ENCODE measurements at regions not wholly inside any gene's neighbourhood (a gene's known extent, or its start where the extent isn't known, plus 50 kb on each side); places are given as distances from the start of the nearest gene placed in this dataset.
A peak's percentile ranks its signal among the peaks of the same experiment; 100 is the strongest.
"Not testable (repeated sequence)": the region's sequence is repeated elsewhere in the genome, so short reads cannot be mapped to it uniquely, and the experiment has no call there.

GRCh38 chr9:109665736-109666135 lies 114.3 kb upstream of the PALM2AKAP2 start:
- DNase-seq (ENCODE audit: low spot score), result not testable (repeated sequence)

- peak; percentile 20 for DNase-seq (ENCODE audit: low spot score)
Measured at GRCh38 chr9:109681301-109681700, 98.7 kb upstream of the PALM2AKAP2 start.

DNA sequence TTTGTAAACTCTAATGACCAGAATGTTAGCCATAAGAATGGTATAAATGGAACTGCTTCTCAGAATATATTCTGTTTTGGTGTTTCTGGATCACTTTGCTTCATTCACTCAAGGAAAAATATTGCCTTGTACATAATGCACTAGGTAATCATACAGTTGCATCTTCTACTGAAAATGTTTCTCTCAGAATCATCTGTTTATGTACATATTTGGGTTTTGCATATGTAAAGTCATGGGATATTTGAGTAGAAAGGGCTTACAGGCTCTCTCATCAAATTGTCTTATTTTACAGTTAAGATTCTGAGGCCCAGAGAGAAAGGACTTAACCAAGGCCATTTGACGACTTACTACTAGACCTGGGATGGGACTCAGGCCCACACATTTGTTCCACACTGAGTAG lies 97.8 kb upstream of the PALM2AKAP2 start:
- no peak for DNase-seq (ENCODE audit: low spot score)

DNA sequence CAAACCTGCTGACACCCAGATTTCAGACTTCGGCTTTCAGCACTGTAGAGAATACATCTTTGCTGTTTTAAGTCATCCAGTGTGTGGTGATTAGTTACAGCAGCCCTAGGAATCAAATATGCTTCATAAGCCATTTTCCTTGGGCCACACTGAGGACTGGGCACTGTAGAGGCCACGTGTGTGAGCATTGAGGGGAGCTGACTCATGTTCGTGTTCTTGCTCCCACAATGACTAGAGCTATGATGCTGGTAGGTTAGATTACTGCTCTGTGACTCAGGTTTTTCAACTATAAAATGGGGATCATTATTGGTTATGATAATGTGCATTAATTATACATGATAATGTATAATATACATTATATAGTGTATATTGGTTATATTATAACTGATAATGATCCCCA lies 96.5 kb upstream of the PALM2AKAP2 start:
- DNase-seq (ENCODE audit: low spot score), result no peak

GRCh38 chr9:109689701-109690100 lies 90.3 kb upstream of the PALM2AKAP2 start:
- no peak for DNase-seq (ENCODE audit: low spot score)

DNA sequence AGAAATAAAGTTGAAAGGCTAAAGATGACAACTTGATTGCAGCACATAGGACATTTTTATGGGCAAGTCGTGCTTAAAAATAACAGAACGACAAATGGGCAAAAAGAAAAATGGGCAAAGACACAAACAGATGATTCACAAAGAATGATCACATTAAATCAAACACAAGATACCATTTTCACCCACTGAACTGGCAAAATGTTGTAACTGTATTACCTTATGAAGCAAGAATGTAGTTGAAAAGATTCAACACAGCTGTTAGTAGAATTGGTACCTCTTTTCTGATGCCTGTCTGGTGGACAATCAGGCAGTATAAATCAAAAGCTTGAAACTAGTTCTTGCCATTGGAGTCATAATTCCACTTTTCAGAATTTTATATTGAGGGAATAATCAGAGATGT lies 81.0 kb upstream of the PALM2AKAP2 start:
- DNase-seq (ENCODE audit: low spot score), result no peak

DNA sequence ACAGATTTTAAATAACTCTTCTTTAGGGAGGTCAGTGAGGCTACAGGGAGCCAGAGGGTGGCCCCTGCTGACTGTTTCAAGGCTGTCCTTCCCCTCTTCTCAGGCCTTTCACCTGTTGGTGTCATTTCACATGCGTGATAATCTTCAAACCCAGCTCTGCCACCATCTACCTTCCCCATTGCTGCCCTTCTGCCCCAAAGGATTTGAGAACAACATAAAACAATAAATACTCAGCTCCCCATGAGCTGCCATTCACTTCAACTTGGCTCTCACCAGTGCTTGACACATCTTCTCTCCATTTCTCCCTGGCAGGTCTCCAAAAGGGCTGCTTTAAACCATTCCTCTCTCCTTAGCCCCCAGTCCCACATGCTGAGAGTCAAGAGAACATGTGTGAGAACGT lies 75.5 kb upstream of the PALM2AKAP2 start:
- DNase-seq (ENCODE audit: low spot score), result no peak

GRCh38 chr9:109705515-109705914 lies 74.5 kb upstream of the PALM2AKAP2 start:
- DNase-seq (ENCODE audit: low spot score), result no peak

GRCh38 chr9:109707355-109707754 lies 72.6 kb upstream of the PALM2AKAP2 start:
- no peak for DNase-seq (ENCODE audit: low spot score)

GRCh38 chr9:109708451-109708945 lies 71.5 kb upstream of the PALM2AKAP2 start:
- DNase-seq (ENCODE audit: low spot score), result no peak

DNA sequence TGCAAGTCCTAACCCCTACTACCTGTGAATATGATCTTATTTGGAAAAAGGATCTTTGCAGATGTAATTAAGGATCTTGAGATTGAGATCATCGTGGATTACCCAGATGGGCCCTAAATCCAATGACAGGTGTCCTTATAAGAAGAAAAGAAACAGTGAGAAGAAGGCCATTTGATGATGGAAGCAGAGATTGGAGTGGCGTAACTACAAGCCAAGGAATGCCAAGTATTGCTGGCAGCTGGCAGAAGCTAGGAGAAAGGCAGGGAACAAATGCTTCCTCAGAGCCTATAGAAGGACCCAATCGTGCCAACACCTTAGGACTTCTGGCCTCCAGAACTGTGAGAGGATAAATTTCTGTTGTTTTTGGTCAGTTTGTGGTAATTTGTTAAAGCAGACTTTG lies 70.1 kb upstream of the PALM2AKAP2 start:
- DNase-seq (ENCODE audit: low spot score), result no peak

- no peak for DNase-seq (ENCODE audit: low spot score)
Measured at GRCh38 chr9:109710830-109711229, 69.2 kb upstream of the PALM2AKAP2 start.

DNA sequence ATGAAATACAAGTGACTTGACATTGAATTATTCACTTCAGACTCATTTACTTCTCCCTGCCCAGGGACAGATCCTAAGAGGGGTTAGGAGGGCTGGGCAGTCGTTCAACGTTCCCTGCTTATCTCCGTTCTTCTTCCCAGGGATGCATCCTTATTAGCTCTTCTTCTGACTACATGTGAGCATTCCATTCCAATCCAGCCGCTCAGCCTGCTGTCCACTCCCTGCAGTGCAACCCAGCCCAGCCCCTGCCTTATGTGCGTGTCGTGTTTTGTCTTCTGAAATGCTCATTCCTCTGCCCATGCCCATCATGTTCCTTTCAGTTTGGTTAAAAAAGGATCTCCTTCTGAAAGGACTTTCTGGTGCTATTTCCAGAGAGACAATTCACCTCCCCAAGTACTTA lies 64.7 kb upstream of the PALM2AKAP2 start:
- no peak for DNase-seq (ENCODE audit: low spot score)

DNA sequence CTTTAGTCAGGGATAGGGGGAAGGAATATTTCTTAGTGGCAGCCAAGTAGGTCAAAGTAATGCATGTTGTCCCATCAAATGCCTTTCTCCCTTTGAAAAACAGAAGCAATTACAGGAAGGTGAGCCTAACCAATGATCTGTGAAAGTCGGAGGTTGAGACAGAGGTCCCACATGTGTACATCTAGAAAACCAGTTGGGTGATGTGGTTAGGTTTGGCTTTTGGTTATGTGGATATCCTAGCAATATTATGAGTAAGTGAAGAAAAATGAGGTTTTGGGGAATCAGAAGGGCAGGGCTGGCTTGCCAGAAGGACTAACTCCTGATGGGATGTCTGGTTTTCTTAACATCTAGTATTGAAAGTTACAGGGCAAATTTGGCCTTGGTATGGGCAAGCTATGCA lies 63.4 kb upstream of the PALM2AKAP2 start:
- no peak for DNase-seq (ENCODE audit: low spot score)

- no peak for DNase-seq (ENCODE audit: low spot score)
Measured at GRCh38 chr9:109717342-109717741, 62.7 kb upstream of the PALM2AKAP2 start.

- DNase-seq (ENCODE audit: low spot score), result no peak
Measured at GRCh38 chr9:109718861-109719260, 61.1 kb upstream of the PALM2AKAP2 start.

GRCh38 chr9:109721001-109721400 lies 59.0 kb upstream of the PALM2AKAP2 start:
- DNase-seq (ENCODE audit: low spot score), result peak; percentile 48

DNA sequence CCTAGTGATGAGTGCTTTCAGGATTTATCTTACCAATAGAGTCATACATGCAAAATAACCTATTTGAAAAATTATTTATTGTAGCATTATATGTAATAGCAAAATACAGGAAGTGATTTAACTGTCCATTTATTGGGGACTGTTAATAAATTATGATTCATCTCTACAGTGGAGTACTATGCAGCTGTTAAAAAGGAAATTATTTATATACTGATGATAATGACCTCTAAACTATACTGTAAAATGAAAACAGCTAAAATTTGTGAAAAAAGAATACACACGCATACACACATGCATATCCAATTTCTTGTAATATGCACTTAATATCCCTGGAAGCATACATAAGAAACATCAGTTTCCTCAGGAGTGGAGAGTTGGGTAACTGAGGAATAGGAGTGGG lies 58.0 kb upstream of the PALM2AKAP2 start:
- no peak for DNase-seq (ENCODE audit: low spot score)

DNA sequence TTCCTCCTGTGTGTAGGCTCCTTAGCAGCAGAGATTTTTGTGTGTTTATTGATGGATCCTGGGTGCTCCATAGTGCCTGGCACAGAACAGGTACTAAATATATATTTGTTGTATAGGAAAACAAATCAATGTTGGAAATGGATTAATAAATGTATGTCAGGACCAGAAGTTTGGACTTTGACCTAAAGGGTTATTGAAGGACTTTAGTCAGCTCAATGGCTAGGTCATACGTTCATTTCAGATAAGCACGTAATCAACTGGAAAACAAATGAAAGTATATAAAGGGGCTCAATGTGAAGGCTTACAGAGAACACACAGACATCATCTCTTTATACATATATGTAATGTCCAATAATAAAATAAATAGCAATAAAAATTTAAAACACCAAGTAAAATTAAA lies 56.2 kb upstream of the PALM2AKAP2 start:
- DNase-seq (ENCODE audit: low spot score), result no peak

DNA sequence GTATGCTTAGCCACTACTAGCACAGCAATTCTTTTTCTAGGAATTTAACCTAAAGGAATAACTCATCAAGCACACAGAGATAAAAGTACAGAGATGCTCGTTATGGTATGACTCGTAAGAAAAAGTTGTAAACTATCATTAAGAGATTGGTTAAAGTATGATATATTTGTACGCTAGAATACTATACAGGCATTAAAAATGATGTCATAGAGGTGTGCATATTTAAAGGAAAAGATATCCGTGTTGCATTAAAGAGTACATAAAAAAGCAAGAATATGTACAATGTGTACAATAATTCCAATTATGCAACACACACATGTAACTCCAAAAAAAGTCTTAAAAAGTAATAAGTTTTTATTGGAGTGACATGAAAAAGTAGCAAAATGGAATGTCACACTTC lies 54.5 kb upstream of the PALM2AKAP2 start:
- DNase-seq (ENCODE audit: low spot score), result no peak

DNA sequence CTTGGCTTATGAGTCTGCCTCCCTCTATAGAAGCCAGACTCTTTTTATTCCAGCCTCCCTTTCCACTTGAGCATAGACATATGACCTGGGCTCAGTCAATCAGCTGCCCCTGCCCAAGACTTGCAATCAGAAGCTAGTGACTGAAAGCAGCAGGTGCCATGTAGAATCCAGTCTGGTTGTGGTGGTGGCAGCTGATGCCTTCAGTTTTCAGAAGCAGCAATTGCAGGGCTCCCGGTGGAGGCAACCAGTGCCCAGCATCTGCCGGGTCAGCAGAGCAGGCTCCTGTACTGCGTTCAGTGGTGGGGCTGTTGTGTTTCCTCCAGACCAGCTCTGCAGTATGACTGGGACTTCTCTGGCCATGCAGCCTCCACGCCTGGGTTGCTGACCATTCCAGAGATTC lies 53.9 kb upstream of the PALM2AKAP2 start:
- no peak for DNase-seq (ENCODE audit: low spot score)

- no peak for DNase-seq (ENCODE audit: low spot score)
Measured at GRCh38 chr9:109728686-109729300, 51.2 kb upstream of the PALM2AKAP2 start.

GRCh38 chr9:109729513-109729912 lies 50.5 kb upstream of the PALM2AKAP2 start:
- no peak for DNase-seq (ENCODE audit: low spot score)
